ENCODE measurements at regions not wholly inside any gene's neighbourhood (a gene's known extent, or its start where the extent isn't known, plus 50 kb on each side); places are given as distances from the start of the nearest gene placed in this dataset.

DNA sequence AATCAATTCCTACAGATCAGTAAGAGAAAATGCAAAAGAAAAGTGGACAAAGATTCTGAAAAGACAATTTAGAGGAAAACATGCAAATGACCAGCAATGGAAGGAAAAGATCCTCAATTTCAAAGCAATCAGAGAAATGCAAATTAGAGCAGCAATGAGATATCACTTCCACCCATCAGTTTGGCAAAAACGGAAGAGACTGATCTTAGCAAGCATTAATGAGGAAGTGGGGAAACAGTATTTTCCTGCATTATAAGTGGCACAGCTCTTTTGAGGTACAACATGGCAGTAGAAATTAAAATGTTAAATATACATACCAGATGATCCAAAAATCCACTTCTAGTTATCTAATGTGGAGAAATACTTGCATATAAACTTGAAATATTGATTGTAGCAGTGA is 69.1 kb upstream of the SLC7A1 start:
- no peak for DNase-seq (ENCODE audit: low spot score)

DNA sequence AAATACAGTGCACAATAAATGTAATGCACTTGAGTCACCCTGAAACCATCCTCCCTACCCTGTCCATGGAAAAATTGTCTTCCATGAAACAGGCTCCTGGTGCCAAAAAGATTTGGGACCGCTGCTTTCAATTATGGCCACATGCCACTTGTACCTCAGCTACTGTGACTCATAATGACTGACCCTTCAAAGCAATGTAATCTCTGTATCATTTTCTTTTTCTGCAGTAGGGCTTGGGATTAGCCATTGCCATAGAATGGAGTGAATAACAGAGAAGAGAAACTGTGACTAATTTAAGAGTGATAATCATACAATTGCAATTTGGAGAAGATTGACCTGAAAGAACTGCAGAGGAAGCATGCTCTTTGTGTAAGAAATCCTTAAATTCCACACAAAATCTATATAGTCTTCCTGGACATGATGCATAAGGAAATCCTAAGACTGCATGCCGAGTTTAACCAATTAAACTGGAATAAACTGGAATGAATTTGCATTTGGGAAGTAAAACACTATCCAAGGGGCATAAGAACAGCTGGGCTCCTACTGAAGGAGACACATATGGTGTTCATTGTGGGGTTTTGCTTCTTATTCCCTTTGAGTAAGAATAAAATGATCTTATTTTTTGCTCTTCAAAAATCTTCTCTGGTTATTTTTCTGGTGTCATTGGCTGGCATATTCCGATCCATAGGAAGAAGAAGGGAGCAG is 59.5 kb upstream of the SLC7A1 start:
- DNase-seq (ENCODE audit: low spot score): no peak

DNA sequence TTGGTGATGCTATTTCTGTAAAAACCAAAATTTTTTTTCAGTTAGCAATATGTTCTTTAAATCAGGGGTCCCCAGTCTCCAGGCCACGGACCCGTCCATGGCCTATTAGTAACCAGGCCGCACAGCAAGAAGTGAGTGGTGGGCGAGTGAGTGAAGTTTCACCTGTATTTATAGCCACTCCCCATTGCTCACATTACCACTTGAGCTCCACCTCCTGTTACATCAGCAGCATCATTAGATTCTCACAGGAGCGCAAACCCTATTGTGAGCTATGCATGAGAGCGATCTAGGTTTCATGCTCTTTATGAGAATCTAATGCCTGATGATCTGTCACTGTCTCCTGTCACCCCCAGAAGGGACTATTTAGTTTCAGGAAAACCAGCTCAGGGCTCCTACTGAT is 58.9 kb upstream of the SLC7A1 start:
- no peak for DNase-seq (ENCODE audit: low spot score)

DNA sequence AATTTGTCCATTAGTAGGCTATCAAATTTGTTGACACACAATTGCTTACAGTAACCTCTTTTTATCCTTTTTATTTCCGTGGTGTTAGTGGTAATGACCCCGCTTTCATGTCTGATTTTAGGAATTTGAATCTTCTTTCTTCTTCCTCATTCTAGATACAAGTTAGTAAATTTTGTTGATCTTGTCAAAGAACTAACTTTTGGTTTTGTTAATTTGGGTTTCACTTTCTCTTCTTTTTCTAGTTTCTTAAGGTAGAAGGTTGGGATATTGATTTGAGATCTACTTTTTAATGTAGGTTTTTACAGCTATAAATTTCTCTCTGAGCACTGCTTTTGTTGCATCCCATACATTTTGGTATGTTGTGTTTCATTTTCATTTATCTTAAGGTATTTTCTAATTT is 53.3 kb upstream of the SLC7A1 start:
- DNase-seq (ENCODE audit: low spot score): no peak

Measured in SK-N-DZ (cell line).